ENCODE measurements at regions not wholly inside any gene's neighbourhood (a gene's known extent, or its start where the extent isn't known, plus 50 kb on each side); places are given as distances from the start of the nearest gene placed in this dataset.
"Not testable (repeated sequence)": the region's sequence is repeated elsewhere in the genome, so short reads cannot be mapped to it uniquely, and the experiment has no call there.

- Histone ChIP-seq H3K36me3 (no peaks in the 10 kb centered on the region), H3K4me3 (no peak overlapping the region), H3K4me1 (no peaks in the 10 kb centered on the region), H3K27ac (no peak overlapping the region), H3K9me3 (no peaks in the 10 kb centered on the region), H3K27me3 (no peaks in the 10 kb centered on the region)
- TF ChIP-seq CTCF (IDR thresholded peaks at IDR 0.05) = no peak
- DNase-seq (ENCODE audit: low spot score in 2 of 2) = no peak
- intact Hi-C loops (cut with DNase I) = no loop called here
Observed at GRCh38 chr2:13334545-13334944, 617.8 kb downstream of the TRIB2 start.

GRCh38 chr2:13335862-13336535 is 619.3 kb downstream of the TRIB2 start:
- no peak overlapping the region for H3K27ac ChIP-seq
- H3K4me3 ChIP-seq = no peak overlapping the region
- no peak for TF ChIP-seq CTCF (IDR thresholded peaks at IDR 0.05)
- H3K9me3 ChIP-seq = no peaks in the 10 kb centered on the region
- no peaks in the 10 kb centered on the region for H3K4me1 ChIP-seq
- no peaks in the 10 kb centered on the region for H3K36me3 ChIP-seq
- intact Hi-C loops (cut with DNase I) = no loop called here
- H3K27me3 ChIP-seq = no peaks in the 10 kb centered on the region
- DNase-seq (ENCODE audit: low spot score in 2 of 2) = no peak

- Histone ChIP-seq H3K27me3 (no peaks in the 10 kb centered on the region), H3K9me3 (no peaks in the 10 kb centered on the region), H3K4me1 (no peaks in the 10 kb centered on the region), H3K4me3 (no peak overlapping the region), H3K27ac (no peak overlapping the region), H3K36me3 (no peaks in the 10 kb centered on the region)
- TF ChIP-seq CTCF (IDR thresholded peaks at IDR 0.05) = no peak
- intact Hi-C loops (cut with DNase I) = no loop called here
- no peak for DNase-seq (ENCODE audit: low spot score in 2 of 2)
Observed at GRCh38 chr2:13351068-13351467, 634.3 kb downstream of the TRIB2 start.

GRCh38 chr2:13353083-13353482 is 636.3 kb downstream of the TRIB2 start:
- H3K4me3 ChIP-seq = no peak overlapping the region
- TF ChIP-seq CTCF (IDR thresholded peaks at IDR 0.05) = no peak
- no peaks in the 10 kb centered on the region for H3K27me3 ChIP-seq
- H3K4me1 ChIP-seq = no peaks in the 10 kb centered on the region
- H3K9me3 ChIP-seq = no peaks in the 10 kb centered on the region
- intact Hi-C loops (cut with DNase I) = no loop called here
- no peak overlapping the region for H3K27ac ChIP-seq
- no peak for DNase-seq (ENCODE audit: low spot score in 2 of 2)
- H3K36me3 ChIP-seq = no peaks in the 10 kb centered on the region

GRCh38 chr2:13354031-13354430 is 637.3 kb downstream of the TRIB2 start:
- no peaks in the 10 kb centered on the region for H3K4me1 ChIP-seq
- intact Hi-C loops (cut with DNase I) = no loop called here
- no peak overlapping the region for H3K27ac ChIP-seq
- no peaks in the 10 kb centered on the region for H3K27me3 ChIP-seq
- H3K36me3 ChIP-seq = no peaks in the 10 kb centered on the region
- H3K9me3 ChIP-seq = no peaks in the 10 kb centered on the region
- DNase-seq (ENCODE audit: low spot score in 2 of 2) = no peak
- H3K4me3 ChIP-seq = no peak overlapping the region
- no peak for TF ChIP-seq CTCF (IDR thresholded peaks at IDR 0.05)

- intact Hi-C loops (cut with DNase I); H3K4me1 ChIP-seq; H3K27me3 ChIP-seq; H3K27ac ChIP-seq; H3K4me3 ChIP-seq; DNase-seq (ENCODE audit: low spot score in 2 of 2); H3K9me3 ChIP-seq; H3K36me3 ChIP-seq: not testable (repeated sequence)
Observed at GRCh38 chr2:13381928-13382327, 665.2 kb downstream of the TRIB2 start.

GRCh38 chr2:13389172-13389571 is 672.4 kb downstream of the TRIB2 start:
- H3K9me3 ChIP-seq; H3K36me3 ChIP-seq; intact Hi-C loops (cut with DNase I); H3K27ac ChIP-seq; H3K4me1 ChIP-seq; DNase-seq (ENCODE audit: low spot score in 2 of 2); H3K4me3 ChIP-seq; H3K27me3 ChIP-seq: not testable (repeated sequence)
